NCI-H1048 (cell line): ENCODE measurements at regions not wholly inside any gene's neighbourhood (a gene's known extent, or its start where the extent isn't known, plus 50 kb on each side); places are given as distances from the start of the nearest gene placed in this dataset.
"Not testable (repeated sequence)": the region's sequence is repeated elsewhere in the genome, so short reads cannot be mapped to it uniquely, and the experiment has no call there.

Experiments
- DNase-seq: peaks from one replicate; lab custom pipeline; 2025; lab: John Stamatoyannopoulos, UW

GRCh38 chr6:155916846-155917624 lies 461.4 kb upstream of the NOX3 start:
- no peak for DNase-seq

DNA sequence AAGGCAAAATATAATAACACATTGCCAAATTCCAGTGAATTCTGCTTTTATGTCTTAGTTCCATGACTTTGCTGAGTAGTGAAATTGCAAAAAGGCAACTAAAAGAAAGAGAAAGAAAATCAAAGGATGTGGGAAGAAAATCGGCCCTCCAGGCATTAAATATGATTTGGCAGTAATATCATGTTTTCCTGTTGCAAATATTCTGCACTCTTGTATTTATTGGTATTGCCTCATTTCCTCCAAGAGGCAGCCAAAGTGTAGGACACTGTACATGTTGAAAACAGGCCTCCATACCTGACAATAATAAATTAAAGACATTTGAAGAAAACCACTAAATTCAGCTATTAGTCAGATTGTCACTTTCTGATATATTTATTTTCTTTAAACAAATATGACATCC lies 460.0 kb upstream of the NOX3 start:
- no peak for DNase-seq

DNA sequence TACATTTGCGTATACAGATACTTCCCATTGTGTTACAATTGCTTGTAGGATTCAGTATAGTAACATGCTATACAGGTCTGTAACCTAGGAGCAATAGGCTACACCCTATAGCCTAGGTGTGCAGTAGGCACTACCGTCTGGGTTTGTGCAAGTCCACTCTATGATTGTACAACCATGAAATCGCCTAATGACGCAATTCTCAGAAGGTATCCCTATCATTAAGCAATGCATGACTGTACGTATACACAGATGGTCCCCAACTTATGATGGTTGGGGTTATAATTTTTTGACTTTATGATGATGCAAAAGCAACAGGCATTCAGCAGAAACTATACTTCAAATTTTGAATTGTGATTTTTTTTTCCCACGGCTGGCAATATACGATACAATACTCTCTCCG lies 458.2 kb upstream of the NOX3 start:
- DNase-seq, result no peak

DNA sequence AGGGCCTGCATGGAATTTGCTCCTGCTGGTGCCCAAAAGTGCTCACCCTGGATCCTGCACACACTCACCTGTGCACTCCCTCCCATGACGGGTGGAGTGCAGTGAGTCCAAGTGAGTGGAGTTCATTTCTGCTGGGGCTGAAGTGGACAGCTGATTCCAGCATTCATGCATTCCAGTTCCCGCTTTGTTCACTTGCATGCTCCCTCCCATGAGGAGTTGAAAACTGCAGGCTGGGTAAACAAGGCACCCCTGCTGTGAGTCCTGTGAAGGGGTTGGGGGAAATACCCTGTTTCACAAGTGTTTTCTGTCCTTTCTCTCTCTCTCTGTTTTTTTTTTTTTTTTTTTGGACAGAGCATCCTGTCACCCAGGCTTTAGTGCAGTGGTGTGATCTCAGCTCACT lies 454.1 kb upstream of the NOX3 start:
- no peak for DNase-seq

- no peak for DNase-seq
Measured at GRCh38 chr6:155895641-155896040, 440.0 kb upstream of the NOX3 start.

DNA sequence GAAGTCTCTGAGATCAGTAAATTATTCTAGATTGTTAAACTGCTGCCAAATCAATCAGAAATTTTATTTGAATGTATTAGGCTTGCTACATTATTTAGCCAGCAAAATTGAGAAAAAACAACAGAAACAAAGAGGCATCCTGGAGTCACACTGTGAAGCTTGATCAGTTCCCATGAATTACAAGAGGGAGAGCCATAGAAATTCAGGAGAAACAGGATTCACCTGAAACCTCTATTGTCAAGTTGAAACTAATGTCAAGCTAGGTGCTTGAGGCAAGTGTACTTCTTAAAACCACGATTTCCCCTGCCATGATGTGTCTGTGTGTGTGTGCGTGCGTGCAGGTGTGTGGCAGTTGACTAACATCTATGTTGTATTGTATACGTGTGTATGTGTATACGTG lies 439.1 kb upstream of the NOX3 start:
- no peak for DNase-seq

- no peak for DNase-seq
Measured at GRCh38 chr6:155894262-155894661, 438.6 kb upstream of the NOX3 start.

DNA sequence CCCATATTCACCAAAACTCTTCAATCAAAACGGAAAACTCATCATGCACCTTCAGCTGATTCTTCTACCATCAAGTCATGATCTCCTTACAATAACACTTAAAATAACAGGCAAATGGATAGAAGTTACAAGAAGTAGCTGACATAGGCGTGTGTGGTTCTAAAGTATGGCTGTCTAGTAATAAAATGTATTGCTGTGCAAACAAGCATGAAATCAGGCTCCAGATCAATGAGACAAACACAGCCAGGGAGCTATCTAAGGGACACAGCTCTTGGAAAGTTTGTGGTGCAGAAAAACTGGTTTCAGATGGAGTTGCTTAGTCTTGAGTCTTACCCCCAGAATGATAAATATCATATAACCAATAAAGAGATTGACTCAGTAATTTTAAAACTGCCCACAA lies 434.8 kb upstream of the NOX3 start:
- no peak for DNase-seq

DNA sequence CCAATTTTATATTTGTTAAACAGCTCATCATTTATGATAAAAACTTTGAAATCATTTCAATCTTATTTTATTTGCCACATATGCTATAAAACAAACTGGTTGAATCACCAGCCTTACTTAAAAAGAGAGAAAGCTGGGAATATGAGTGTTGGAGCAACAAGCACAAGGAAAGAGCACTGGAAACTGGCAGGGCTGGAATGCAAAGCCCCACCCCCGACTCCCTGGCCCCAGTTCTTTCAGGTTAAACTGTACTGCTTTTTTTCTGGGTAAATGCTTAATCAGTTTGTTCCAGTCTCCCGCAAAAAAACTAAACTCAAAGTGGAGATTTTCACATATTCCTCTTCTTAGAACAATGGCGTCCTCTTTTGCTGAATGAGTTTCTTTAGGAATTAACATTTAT lies 433.8 kb upstream of the NOX3 start:
- DNase-seq, result no peak

GRCh38 chr6:155887421-155887820 lies 431.8 kb upstream of the NOX3 start:
- no peak for DNase-seq

DNA sequence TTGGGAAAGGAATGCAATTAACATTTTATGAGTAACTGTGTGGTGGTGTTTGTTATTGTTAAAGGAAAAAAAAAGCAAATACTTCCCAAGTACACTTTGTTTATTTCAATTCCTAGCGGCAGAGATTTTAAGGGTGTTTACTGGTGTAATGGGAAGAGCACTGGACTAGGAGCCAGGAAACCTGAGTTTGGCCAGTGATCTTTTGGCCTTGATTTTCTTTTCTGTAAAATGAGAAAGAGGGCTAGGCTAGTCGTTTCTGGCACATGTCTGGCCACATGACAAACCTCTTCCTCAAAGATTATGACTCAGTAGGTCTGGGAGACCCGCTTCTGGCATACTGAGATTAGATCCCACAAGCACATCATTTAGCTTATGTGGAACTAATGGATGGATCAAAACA lies 428.1 kb upstream of the NOX3 start:
- no peak for DNase-seq

DNA sequence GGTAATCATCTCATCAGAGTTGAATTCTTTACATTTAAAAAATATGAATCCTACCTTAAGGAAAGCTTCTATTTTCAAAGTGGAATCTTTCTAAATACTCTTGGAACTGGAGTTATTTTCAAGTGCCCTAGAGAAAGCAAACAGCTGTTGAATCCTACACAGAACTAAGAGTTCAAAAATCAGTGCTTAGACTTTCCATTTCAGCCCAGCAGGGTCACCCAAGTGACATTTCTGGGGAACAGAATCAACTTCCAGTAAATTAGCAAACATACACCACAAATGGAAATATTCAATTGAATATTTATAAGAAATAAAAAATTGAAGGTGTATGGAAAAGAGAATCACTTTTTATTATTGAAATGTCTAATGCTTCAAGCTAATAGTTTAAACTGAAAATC lies 427.7 kb upstream of the NOX3 start:
- DNase-seq, result no peak

GRCh38 chr6:155882527-155883333 lies 427.1 kb upstream of the NOX3 start:
- DNase-seq, result no peak

GRCh38 chr6:155881826-155882526 lies 426.3 kb upstream of the NOX3 start:
- no peak for DNase-seq

- no peak for DNase-seq
Measured at GRCh38 chr6:155880900-155881299, 425.3 kb upstream of the NOX3 start.

DNA sequence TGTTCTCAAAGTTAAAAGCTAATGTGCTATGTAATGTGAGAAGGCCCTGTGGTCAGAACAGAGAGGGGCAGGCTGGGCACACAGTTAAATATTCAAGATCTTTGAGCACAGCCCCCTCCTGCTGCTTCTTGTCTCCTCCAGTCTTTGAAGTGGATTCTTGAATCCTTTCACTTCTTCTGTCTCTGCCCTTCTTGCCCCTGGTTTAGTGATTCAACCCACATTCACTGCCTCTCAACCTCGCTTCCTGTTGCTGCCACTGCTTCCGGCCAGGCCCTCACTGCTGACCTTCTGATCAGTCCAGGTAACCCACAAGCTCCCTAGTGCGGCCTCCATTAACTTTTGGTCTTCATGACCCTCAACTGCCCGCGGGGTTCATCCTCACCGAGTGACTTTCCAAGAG lies 417.3 kb upstream of the NOX3 start:
- no peak for DNase-seq

- DNase-seq, result no peak
Measured at GRCh38 chr6:155867682-155868081, 412.0 kb upstream of the NOX3 start.

- not testable (repeated sequence) for DNase-seq
Measured at GRCh38 chr6:155866676-155867390, 411.2 kb upstream of the NOX3 start.

GRCh38 chr6:155861821-155862220 lies 406.2 kb upstream of the NOX3 start:
- DNase-seq, result no peak

GRCh38 chr6:155858906-155859305 lies 403.3 kb upstream of the NOX3 start:
- DNase-seq, result not testable (repeated sequence)

DNA sequence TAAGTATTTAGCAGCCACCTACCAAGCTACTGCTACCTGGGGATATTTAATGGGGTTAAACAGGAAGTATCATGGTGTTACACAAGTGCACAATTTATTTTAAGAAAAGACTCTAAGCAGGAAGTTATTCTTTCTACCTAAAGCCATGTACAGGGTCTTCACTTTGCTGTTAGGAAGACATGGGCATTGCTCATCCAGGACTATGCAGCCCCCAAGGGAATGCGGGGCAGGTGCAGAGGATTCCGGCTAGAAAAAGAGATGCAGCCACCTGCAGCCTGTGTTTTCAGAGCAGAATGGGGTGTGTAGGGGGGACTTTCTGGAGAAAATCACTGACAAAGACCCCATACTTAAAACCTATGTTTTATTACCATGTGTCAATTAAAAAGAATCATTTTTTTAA lies 399.1 kb upstream of the NOX3 start:
- DNase-seq, result no peak

DNA sequence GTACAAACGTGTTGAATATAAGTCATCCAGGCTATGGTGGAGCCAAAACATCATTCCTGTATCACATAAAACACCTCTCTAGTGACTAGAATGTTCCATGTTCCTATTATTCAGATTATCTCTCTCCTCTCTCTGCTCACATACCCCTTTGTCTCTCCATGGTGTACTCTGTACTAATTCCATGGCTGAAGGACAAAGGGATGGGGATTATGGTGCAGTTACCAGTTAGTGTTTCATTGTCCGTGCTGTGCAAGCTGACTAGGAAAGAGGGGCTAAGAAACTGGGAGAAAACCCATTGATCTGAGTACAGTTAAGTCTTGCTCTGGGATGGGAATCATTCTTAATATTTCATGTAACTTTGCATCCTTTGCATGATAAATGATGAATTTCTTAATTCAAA lies 397.4 kb upstream of the NOX3 start:
- DNase-seq, result no peak
